ENCODE measurements at regions not wholly inside any gene's neighbourhood (a gene's known extent, or its start where the extent isn't known, plus 50 kb on each side); places are given as distances from the start of the nearest gene placed in this dataset.

- no peak for TF ChIP-seq GTF2F1 (IDR thresholded peaks at IDR 0.05; ENCODE audit: borderline replicate concordance, low read depth, low read length)
- TF ChIP-seq CTCF (IDR thresholded peaks at IDR 0.05; ENCODE audit: control extremely low read depth in 1 of 3, insufficient read depth in 1 of 3, low read depth in 1 of 3, low read length in 3 of 3): no peak
- no peak for TF ChIP-seq POLR2A (IDR thresholded peaks at IDR 0.05; ENCODE audit: control extremely low read depth in 1 of 2, low read depth in 2 of 2, low read length in 2 of 2)
Measured at GRCh38 chr13:53170910-53171309, 142.3 kb downstream of the OLFM4 start.
